ENCODE measurements at regions not wholly inside any gene's neighbourhood (a gene's known extent, or its start where the extent isn't known, plus 50 kb on each side); places are given as distances from the start of the nearest gene placed in this dataset.

DNA sequence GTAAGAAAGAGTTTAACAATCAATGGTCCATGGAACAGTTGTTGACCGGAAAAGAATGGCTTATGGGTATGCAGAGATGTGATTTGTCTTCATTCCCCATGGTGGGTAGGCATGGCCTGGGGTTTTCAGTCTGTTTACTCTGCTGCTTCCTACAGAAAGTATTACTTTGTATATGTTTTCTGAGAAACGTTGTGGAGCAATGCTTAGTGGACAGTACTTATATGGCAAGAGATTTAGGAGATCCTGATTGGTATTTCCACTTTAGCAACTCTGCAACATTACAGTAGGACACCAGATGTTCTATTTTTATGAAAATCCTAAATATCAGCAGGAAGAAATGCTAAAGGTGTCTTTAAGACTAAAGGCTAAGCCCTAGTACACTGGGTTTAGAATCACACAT is 309.1 kb downstream of the AASDHPPT start:
- no peak for TF ChIP-seq YY1 (IDR thresholded peaks at IDR 0.05; ENCODE audit: low read depth)
- no peak for TF ChIP-seq CEBPB (IDR thresholded peaks at IDR 0.05)
- TF ChIP-seq TAF1 (IDR thresholded peaks at IDR 0.05; ENCODE audit: low read depth) = no peak
- TF ChIP-seq EGR1 (IDR thresholded peaks at IDR 0.05) = no peak
- no peak for TF ChIP-seq RAD21 (IDR thresholded peaks at IDR 0.05; ENCODE audit: low read depth)
- TF ChIP-seq NFIC (IDR thresholded peaks at IDR 0.05) = no peak
- TF ChIP-seq TEAD4 (IDR thresholded peaks at IDR 0.05) = no peak
- TF ChIP-seq, protein P1, sequence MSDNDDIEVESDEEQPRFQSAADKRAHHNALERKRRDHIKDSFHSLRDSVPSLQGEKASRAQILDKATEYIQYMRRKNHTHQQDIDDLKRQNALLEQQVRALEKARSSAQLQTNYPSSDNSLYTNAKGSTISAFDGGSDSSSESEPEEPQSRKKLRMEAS (IDR thresholded peaks at IDR 0.05) = no peak
- TF ChIP-seq TCF12 (IDR thresholded peaks at IDR 0.05; ENCODE audit: low read depth) = no peak
- TF ChIP-seq, protein P2, sequence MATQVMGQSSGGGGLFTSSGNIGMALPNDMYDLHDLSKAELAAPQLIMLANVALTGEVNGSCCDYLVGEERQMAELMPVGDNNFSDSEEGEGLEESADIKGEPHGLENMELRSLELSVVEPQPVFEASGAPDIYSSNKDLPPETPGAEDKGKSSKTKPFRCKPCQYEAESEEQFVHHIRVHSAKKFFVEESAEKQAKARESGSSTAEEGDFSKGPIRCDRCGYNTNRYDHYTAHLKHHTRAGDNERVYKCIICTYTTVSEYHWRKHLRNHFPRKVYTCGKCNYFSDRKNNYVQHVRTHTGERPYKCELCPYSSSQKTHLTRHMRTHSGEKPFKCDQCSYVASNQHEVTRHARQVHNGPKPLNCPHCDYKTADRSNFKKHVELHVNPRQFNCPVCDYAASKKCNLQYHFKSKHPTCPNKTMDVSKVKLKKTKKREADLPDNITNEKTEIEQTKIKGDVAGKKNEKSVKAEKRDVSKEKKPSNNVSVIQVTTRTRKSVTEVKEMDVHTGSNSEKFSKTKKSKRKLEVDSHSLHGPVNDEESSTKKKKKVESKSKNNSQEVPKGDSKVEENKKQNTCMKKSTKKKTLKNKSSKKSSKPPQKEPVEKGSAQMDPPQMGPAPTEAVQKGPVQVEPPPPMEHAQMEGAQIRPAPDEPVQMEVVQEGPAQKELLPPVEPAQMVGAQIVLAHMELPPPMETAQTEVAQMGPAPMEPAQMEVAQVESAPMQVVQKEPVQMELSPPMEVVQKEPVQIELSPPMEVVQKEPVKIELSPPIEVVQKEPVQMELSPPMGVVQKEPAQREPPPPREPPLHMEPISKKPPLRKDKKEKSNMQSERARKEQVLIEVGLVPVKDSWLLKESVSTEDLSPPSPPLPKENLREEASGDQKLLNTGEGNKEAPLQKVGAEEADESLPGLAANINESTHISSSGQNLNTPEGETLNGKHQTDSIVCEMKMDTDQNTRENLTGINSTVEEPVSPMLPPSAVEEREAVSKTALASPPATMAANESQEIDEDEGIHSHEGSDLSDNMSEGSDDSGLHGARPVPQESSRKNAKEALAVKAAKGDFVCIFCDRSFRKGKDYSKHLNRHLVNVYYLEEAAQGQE (IDR thresholded peaks at IDR 0.05; ENCODE audit: low read depth) = no peak
- no peak for TF ChIP-seq EP300 (IDR thresholded peaks at IDR 0.05; ENCODE audit: borderline replicate concordance)

Measured in Ishikawa (cell line).